ENCODE measurements at regions not wholly inside any gene's neighbourhood (a gene's known extent, or its start where the extent isn't known, plus 50 kb on each side); places are given as distances from the start of the nearest gene placed in this dataset.

DNA sequence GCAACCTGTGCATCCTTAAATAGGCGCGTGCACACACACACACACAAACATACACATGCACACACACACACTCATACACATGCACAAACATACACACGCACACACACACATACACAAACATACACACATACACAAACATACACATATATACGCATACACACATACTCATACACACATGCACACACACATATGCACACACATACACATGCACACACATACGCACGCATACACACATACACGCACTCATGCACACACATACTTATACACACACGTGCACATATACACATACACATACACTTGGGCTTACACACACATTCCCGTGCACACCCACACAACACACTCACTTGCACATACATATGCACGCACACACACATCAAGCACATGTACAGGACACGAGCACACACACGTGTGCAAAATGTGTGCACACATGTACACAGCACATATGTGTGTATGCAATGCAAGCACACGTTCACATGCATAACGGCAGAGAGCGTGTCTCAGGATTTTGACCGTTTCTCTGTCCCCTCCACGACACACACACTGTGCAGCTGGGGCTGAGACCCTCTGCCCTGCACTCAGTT is 84.5 kb downstream of the SIK1 start:
- Histone ChIP-seq H3K4me3 (ENCODE audit: low read depth in 1 of 5, low read length in 5 of 5) (no peak overlapping the region), H3K4me1 (ENCODE audit: control insufficient read depth in 5 of 5, insufficient read depth in 5 of 5, low read length in 5 of 5) (peaks cover 0 to 22% (median 4%) of the 10 kb centered on the region in 5 donors), H3K36me3 (ENCODE audit: control insufficient read depth in 5 of 5, insufficient read depth in 5 of 5, low read length in 5 of 5) (no peaks in the 10 kb centered on the region), H3K27ac (ENCODE audit: low read depth, low read length) (no peak overlapping the region), H3K9ac (ENCODE audit: low read length in 5 of 5) (no peak overlapping the region), H3K9me3 (ENCODE audit: control insufficient read depth in 5 of 5, low read length in 5 of 5) (peaks cover 0 to 6% (median 0%) of the 10 kb centered on the region in 5 donors), H3K27me3 (ENCODE audit: control insufficient read depth in 5 of 5, insufficient read depth in 4 of 5, low read length in 5 of 5) (peaks cover 3 to 28% (median 10%) of the 10 kb centered on the region in 5 donors)

DNA sequence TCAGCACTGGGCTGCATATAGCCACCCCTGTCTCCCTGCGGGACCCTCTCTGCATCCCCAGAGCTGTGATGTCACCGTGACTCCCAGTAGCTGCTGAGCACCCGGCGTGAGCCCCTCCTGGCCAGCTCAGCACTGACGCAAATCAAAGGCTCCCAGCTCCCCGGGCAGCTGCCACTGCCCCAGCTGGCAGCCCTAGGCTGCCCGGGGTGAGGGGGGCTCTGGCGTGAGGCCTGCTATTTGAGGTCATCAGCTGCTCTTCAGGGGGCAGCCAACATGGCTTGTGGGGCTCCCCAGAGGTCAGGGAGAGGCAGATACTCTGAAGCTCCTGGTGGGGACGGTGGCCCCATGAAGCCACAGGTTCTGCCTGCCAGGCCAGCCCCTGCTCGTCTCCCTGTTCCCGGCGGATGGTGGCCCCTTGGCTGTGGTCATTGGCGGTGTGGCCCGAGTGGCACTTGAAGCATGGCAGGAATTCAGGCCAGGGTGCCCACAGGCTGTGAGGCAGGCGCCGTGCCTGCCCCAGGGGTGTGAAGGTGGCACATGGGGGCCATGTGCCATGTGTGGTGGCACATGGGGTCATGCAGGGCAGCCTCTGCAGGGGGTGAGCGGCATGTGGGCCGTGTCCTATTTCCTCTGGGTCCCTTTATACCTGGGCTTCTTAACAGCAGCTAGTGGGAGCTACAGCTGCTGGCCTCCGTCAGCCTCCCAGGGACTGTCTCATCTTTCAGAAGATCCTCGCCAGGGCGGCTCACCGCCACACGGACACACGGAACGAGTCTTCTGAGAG is 85.4 kb downstream of the SIK1 start:
- no peak overlapping the region for H3K9ac ChIP-seq (ENCODE audit: low read length in 5 of 5)
- H3K4me3 ChIP-seq (ENCODE audit: low read depth in 1 of 5, low read length in 5 of 5): no peak overlapping the region
- no peaks in the 10 kb centered on the region for H3K36me3 ChIP-seq (ENCODE audit: control insufficient read depth in 5 of 5, insufficient read depth in 5 of 5, low read length in 5 of 5)
- H3K4me1 ChIP-seq (ENCODE audit: control insufficient read depth in 5 of 5, insufficient read depth in 5 of 5, low read length in 5 of 5): peaks cover 0 to 22% (median 4%) of the 10 kb centered on the region in 5 donors
- no peak overlapping the region for H3K27ac ChIP-seq (ENCODE audit: low read depth, low read length)
- peaks cover 0 to 6% (median 0%) of the 10 kb centered on the region in 5 donors for H3K9me3 ChIP-seq (ENCODE audit: control insufficient read depth in 5 of 5, low read length in 5 of 5)
- H3K27me3 ChIP-seq (ENCODE audit: control insufficient read depth in 5 of 5, insufficient read depth in 4 of 5, low read length in 5 of 5): peaks cover 3 to 28% (median 10%) of the 10 kb centered on the region in 5 donors

DNA sequence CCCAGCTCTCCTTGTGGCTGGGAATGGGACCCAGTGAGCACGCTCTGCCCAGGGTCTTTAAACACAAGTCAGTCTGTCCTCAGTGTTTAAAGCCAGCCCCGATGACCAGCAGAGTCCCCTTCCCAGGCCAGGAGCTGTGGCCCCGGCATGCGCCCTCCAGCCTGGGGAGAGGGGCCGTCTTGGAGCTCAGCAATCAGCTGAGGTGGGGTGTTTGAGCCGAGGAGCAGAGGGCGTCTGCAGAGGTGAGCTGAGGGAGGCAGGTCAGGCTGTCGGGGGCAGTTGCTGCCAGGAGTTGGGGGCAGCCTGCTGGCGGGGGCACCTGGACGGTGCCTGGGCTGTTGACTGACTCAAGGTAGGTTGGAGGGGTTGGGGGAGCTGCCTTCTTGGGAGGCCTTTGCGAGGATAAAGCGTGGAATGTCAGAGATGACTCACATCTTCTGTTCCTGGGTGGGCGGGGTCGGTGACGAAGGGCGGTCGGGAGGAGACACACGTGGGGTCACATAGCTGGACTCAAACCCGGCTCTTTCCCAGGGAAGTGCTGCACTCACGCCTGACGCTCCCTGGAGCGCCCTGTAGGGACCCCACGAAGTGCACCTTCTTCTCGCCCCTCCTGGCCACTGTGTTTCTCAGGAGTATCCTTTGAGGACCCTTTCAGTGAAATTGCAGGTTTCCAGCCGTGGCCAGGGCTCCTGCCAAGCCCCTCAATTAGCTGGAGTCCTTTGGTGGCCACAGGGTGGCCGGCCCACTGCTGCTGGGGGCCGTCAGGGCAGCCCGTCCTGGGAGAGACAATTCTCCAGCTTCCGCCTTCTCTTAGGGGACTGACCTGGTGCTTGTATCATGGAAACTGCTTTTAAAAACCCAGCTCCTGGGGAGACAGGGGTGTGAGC is 86.2 kb downstream of the SIK1 start:
- Histone ChIP-seq H3K9ac (ENCODE audit: low read length in 5 of 5) (no peak overlapping the region), H3K27ac (ENCODE audit: low read depth, low read length) (no peak overlapping the region), H3K27me3 (ENCODE audit: control insufficient read depth in 5 of 5, insufficient read depth in 4 of 5, low read length in 5 of 5) (peaks cover 3 to 28% (median 10%) of the 10 kb centered on the region in 5 donors), H3K4me3 (ENCODE audit: low read depth in 1 of 5, low read length in 5 of 5) (no peak overlapping the region), H3K4me1 (ENCODE audit: control insufficient read depth in 5 of 5, insufficient read depth in 5 of 5, low read length in 5 of 5) (peaks cover 0 to 22% (median 4%) of the 10 kb centered on the region in 5 donors), H3K36me3 (ENCODE audit: control insufficient read depth in 5 of 5, insufficient read depth in 5 of 5, low read length in 5 of 5) (no peaks in the 10 kb centered on the region), H3K9me3 (ENCODE audit: control insufficient read depth in 5 of 5, low read length in 5 of 5) (peaks cover 0 to 3% (median 0%) of the 10 kb centered on the region in 5 donors)

DNA sequence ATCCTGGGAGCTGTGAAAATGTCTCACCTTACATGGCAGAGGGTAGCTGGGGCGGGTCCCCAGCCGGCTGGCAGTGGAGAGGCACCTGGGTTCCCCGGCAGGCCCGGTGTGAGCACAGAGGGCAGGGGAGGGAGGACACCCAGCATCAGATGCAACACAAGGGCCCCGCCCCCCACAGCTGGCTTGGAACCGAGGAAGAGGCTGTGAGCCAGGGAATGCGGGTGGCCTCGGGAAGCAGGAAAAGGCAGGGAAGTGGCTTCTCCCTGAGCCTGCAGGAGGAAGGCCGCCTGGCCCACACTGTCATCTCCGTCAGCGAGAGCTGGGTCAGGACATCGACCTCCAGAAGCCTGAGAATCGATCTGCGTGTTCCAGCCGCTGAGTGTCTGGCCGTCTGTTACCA is 87.3 kb downstream of the SIK1 start:
- Histone ChIP-seq H3K4me1 (ENCODE audit: control insufficient read depth in 5 of 5, insufficient read depth in 5 of 5, low read length in 5 of 5) (peaks cover 0 to 22% (median 4%) of the 10 kb centered on the region in 5 donors), H3K27ac (ENCODE audit: low read depth, low read length) (no peak overlapping the region), H3K9ac (ENCODE audit: low read length in 5 of 5) (no peak overlapping the region), H3K4me3 (ENCODE audit: low read depth in 1 of 5, low read length in 5 of 5) (no peak overlapping the region), H3K9me3 (ENCODE audit: control insufficient read depth in 5 of 5, low read length in 5 of 5) (peaks cover 0 to 3% (median 0%) of the 10 kb centered on the region in 5 donors), H3K27me3 (ENCODE audit: control insufficient read depth in 5 of 5, insufficient read depth in 4 of 5, low read length in 5 of 5) (peaks cover 3 to 24% (median 10%) of the 10 kb centered on the region in 5 donors), H3K36me3 (ENCODE audit: control insufficient read depth in 5 of 5, insufficient read depth in 5 of 5, low read length in 5 of 5) (no peaks in the 10 kb centered on the region)

DNA sequence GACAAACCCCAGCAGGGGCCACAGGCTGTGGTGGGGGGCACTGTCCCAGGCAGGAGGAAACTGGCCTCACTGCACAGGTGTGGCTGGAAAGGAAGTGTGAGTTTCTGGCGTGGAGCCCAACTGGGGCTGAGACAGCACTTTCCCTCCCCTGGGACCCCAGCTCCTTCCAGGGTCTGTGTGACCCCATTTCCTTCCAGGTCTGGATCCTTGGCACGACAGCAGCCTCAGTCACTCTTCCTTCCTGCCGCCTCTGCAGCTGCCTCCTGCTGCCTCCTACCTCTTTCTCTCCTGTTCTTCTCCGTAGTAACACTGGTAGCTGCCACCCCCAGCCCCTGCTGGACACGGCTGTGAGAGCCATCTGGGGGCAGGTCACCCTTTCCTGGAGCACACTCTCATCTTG is 88.0 kb downstream of the SIK1 start:
- Histone ChIP-seq H3K4me3 (ENCODE audit: low read depth in 1 of 5, low read length in 5 of 5) (no peak overlapping the region), H3K9ac (ENCODE audit: low read length in 5 of 5) (no peak overlapping the region), H3K36me3 (ENCODE audit: control insufficient read depth in 5 of 5, insufficient read depth in 5 of 5, low read length in 5 of 5) (no peaks in the 10 kb centered on the region), H3K27ac (ENCODE audit: low read depth, low read length) (no peak overlapping the region), H3K9me3 (ENCODE audit: control insufficient read depth in 5 of 5, low read length in 5 of 5) (peaks cover 0 to 3% (median 0%) of the 10 kb centered on the region in 5 donors), H3K4me1 (ENCODE audit: control insufficient read depth in 5 of 5, insufficient read depth in 5 of 5, low read length in 5 of 5) (peaks cover 0 to 25% (median 4%) of the 10 kb centered on the region in 5 donors), H3K27me3 (ENCODE audit: control insufficient read depth in 5 of 5, insufficient read depth in 4 of 5, low read length in 5 of 5) (peaks cover 3 to 28% (median 10%) of the 10 kb centered on the region in 5 donors)

DNA sequence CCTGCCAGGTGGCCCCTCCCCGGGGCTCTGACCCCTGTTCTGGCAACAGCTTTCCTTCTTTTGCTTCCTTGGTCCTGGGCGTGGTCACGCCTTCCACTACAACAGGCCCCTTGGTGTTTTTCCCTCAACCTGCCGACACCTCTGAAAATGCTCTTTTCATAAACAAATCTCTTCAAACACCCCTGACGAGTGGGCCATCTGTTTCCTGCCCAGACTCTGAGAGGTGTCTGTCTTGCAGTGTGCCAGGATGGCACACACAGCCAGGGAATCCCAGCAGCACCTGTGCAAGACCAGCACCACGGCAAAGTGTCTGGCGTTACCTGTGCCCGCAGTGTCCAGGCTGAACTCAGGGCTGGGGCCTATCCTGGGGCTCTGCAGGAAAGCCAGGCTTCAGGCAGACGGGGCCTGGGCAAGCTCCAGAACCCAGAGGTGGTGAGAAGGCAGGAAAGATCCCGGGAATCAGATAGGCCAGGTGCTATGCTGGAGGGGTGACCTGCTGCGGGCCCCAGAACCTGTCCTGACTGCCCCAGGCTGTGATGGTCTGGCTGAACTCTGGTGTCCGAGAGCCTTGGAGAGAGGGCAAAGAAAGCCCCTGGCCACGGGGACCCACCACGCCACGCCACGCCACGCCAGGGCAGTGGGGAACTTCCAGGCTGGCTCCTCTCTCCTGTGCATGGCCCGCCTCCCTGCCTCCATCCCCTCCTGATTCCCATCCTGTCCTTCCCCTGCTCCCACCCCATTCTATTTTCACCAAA is 88.9 kb downstream of the SIK1 start:
- no peak overlapping the region for H3K9ac ChIP-seq (ENCODE audit: low read length in 5 of 5)
- peaks cover 0 to 34% (median 12%) of the 10 kb centered on the region in 5 donors for H3K4me1 ChIP-seq (ENCODE audit: control insufficient read depth in 5 of 5, insufficient read depth in 5 of 5, low read length in 5 of 5)
- peaks cover 0 to 3% (median 0%) of the 10 kb centered on the region in 5 donors for H3K9me3 ChIP-seq (ENCODE audit: control insufficient read depth in 5 of 5, low read length in 5 of 5)
- H3K27ac ChIP-seq (ENCODE audit: low read depth, low read length): no peak overlapping the region
- no peaks in the 10 kb centered on the region for H3K36me3 ChIP-seq (ENCODE audit: control insufficient read depth in 5 of 5, insufficient read depth in 5 of 5, low read length in 5 of 5)
- H3K27me3 ChIP-seq (ENCODE audit: control insufficient read depth in 5 of 5, insufficient read depth in 4 of 5, low read length in 5 of 5): peaks cover 3 to 29% (median 15%) of the 10 kb centered on the region in 5 donors
- no peak overlapping the region for H3K4me3 ChIP-seq (ENCODE audit: low read depth in 1 of 5, low read length in 5 of 5)

DNA sequence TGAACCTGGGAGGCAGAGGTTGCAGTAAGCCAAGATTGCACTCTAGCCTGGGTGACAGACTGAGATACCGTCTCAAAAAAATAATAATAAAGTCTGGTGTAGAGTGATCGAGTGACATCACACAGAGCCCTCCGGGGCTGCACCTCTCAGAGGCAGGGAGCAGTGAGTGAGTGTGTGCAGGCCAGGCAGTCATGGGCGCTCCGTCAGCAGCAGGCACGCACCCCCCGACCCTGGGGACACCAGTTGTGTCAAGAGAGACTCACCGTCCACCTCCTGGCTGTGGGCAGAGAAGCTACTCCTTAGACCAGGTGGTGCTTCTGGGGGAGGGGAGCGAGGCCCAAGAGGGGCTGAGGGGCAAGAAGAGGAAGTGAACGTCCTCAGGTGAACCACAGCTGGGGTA is 91.8 kb downstream of the SIK1 start:
- Histone ChIP-seq H3K27me3 (ENCODE audit: control insufficient read depth in 5 of 5, insufficient read depth in 4 of 5, low read length in 5 of 5) (peaks cover 3 to 32% (median 19%) of the 10 kb centered on the region in 5 donors), H3K27ac (ENCODE audit: low read depth, low read length) (no peak overlapping the region), H3K36me3 (ENCODE audit: control insufficient read depth in 5 of 5, insufficient read depth in 5 of 5, low read length in 5 of 5) (no peaks in the 10 kb centered on the region), H3K9ac (ENCODE audit: low read length in 5 of 5) (no peak overlapping the region), H3K9me3 (ENCODE audit: control insufficient read depth in 5 of 5, low read length in 5 of 5) (peaks cover 0 to 3% (median 0%) of the 10 kb centered on the region in 5 donors), H3K4me3 (ENCODE audit: low read depth in 1 of 5, low read length in 5 of 5) (no peak overlapping the region), H3K4me1 (ENCODE audit: control insufficient read depth in 5 of 5, insufficient read depth in 5 of 5, low read length in 5 of 5) (peaks cover 0 to 44% (median 24%) of the 10 kb centered on the region in 5 donors)

DNA sequence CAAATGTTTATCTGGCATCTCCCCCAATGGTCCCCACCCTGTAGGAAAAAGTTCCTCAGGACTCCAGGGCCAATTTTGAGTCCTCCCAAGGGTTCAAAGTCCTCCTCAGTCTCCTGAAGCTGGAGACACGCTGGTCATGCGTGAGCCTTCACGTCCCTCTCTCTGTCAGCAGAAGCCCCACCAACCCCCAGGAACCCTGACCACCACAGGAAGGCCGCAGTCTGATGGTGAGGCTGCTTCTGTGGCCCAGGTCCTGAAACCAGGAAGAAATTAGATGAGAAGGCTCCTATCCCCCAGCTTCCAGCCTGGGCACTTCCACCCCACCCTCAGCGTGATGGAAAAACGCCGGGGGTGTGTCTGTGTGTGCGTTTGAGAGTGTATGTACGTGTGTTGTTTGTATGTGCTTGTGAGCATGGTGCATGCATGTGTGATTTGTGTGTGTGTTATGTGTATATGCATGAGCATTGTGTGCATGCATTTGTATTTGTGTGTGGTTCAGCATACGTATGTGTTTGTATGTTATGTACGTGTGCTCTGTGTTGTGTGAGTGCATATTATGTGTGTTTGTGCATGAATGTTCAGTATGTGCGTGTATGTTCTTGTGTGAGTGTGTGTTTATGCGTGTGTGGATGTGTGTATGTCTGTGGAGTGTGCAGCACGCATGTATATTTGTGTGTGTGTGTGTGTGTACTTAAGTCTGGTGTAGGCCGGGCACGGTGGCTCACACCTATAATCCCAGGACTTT is 92.5 kb downstream of the SIK1 start:
- H3K36me3 ChIP-seq (ENCODE audit: control insufficient read depth in 5 of 5, insufficient read depth in 5 of 5, low read length in 5 of 5): no peaks in the 10 kb centered on the region
- H3K4me3 ChIP-seq (ENCODE audit: low read depth in 1 of 5, low read length in 5 of 5): no peak overlapping the region
- no peak overlapping the region for H3K9ac ChIP-seq (ENCODE audit: low read length in 5 of 5)
- peaks cover 3 to 28% (median 15%) of the 10 kb centered on the region in 5 donors for H3K27me3 ChIP-seq (ENCODE audit: control insufficient read depth in 5 of 5, insufficient read depth in 4 of 5, low read length in 5 of 5)
- H3K9me3 ChIP-seq (ENCODE audit: control insufficient read depth in 5 of 5, low read length in 5 of 5): no peaks in the 10 kb centered on the region
- no peak overlapping the region for H3K27ac ChIP-seq (ENCODE audit: low read depth, low read length)
- peaks cover 0 to 38% (median 24%) of the 10 kb centered on the region in 5 donors for H3K4me1 ChIP-seq (ENCODE audit: control insufficient read depth in 5 of 5, insufficient read depth in 5 of 5, low read length in 5 of 5)
